Fibroblast of lung (primary cell): ENCODE measurements at regions not wholly inside any gene's neighbourhood (a gene's known extent, or its start where the extent isn't known, plus 50 kb on each side); places are given as distances from the start of the nearest gene placed in this dataset.

Experiments
- DNase-seq, 2 donors: peaks; one replicate each; pipeline versions ENCODE4 v3.0.0 to v3.0.0-alpha.2; 2010; ENCODE audit warnings: low read depth in 2 of 2
- H2AFZ ChIP-seq: 2 replicates; pipeline ENCODE4 v1.5.1; 2012; ENCODE audit warnings: low read length, control low read depth, inconsistent platforms
- H3K27ac ChIP-seq: 2 replicates; pipeline ENCODE4 v1.5.1; 2011; ENCODE audit warnings: low read length, control low read depth; ENCODE audit not compliant: insufficient read depth
- H3K27me3 ChIP-seq: 2 replicates; pipeline ENCODE4 v1.5.1; 2011; ENCODE audit warnings: mild to moderate bottlenecking, low read length; ENCODE audit not compliant: control insufficient read depth, insufficient read depth
- H3K36me3 ChIP-seq: 2 replicates; pipeline ENCODE4 v1.5.1; 2011; ENCODE audit warnings: low read length; ENCODE audit not compliant: control insufficient read depth, insufficient read depth
- H3K4me1 ChIP-seq: 2 replicates; pipeline ENCODE4 v1.5.1; 2011; ENCODE audit warnings: low read length; ENCODE audit not compliant: control insufficient read depth, insufficient read depth; ENCODE audit errors: extremely low read depth
- H3K4me2 ChIP-seq: 2 replicates; pipeline ENCODE4 v1.5.1; 2011; ENCODE audit warnings: low read length, control low read depth; ENCODE audit not compliant: insufficient read depth; ENCODE audit errors: extremely low read depth
- H3K4me3 ChIP-seq, 4 experiments: fragments of 200-600 bp in 1 of 4; sonication (generic) in 1 of 4; replicated peaks in 1 of 4; 2 replicates each; pipeline ENCODE4 v1.5.1; 2011 to 2016; ENCODE audit warnings: low read length in 4 of 4, low read depth in 3 of 4, mild to moderate bottlenecking in 3 of 4, control low read depth in 2 of 4, inconsistent platforms in 1 of 4, mixed read lengths in 1 of 4; ENCODE audit not compliant: insufficient read depth in 1 of 4; ENCODE audit errors: control extremely low read depth in 1 of 4
- H3K79me2 ChIP-seq: 2 replicates; pipeline ENCODE4 v1.5.1; 2012; ENCODE audit warnings: mild to moderate bottlenecking, low read length, inconsistent platforms; ENCODE audit not compliant: control insufficient read depth, insufficient read depth
- H3K9ac ChIP-seq: 2 replicates; pipeline ENCODE4 v1.5.1; 2011; ENCODE audit warnings: mild to moderate bottlenecking, low read length, control low read depth; ENCODE audit not compliant: insufficient read depth
- H3K9me3 ChIP-seq: 2 replicates; pipeline ENCODE4 v1.5.1; 2012; ENCODE audit warnings: low read depth, low read length; ENCODE audit not compliant: control insufficient read depth, insufficient read depth
- H4K20me1 ChIP-seq: 2 replicates; pipeline ENCODE4 v1.5.1; 2011; ENCODE audit warnings: low read length; ENCODE audit not compliant: control insufficient read depth, insufficient read depth; ENCODE audit errors: extremely low read depth
- CTCF ChIP-seq, 2 donors: IDR thresholded peaks in 1 of 2; conservative IDR thresholded peaks in 1 of 2; 1 replicate in 1 of 2; 2 replicates in 1 of 2; pipeline ENCODE4 v1.5.1; 2011 to 2012; ENCODE audit warnings: low read length in 2 of 2, control low read depth in 1 of 2, inconsistent platforms in 1 of 2, low read depth in 1 of 2, mild to moderate bottlenecking in 1 of 2
- EZH2 ChIP-seq: IDR thresholded peaks from 2 replicates; pipeline ENCODE4 v1.5.1; 2012; ENCODE audit warnings: low read length, control low read depth, mild to moderate bottlenecking; ENCODE audit errors: missing control alignments

- TF ChIP-seq EZH2 (no peak), CTCF (conservative IDR thresholded peaks at IDR 0.05 in 1 of 2, IDR thresholded peaks at IDR 0.05 in 1 of 2; ENCODE audit: low read depth in 1 of 2, low read length in 2 of 2) (no peak)
- Histone ChIP-seq H3K27me3 (no peaks in the 10 kb centered on the region), H3K9ac (no peak overlapping the region), H4K20me1 (no peaks in the 10 kb centered on the region), H3K4me3 (no peak overlapping the region), H3K79me2 (no peaks in the 10 kb centered on the region), H3K9me3 (no peaks in the 10 kb centered on the region), H3K27ac (no peak overlapping the region), H3K4me1 (no peaks in the 10 kb centered on the region), H2AFZ (no peak overlapping the region), H3K36me3 (no peaks in the 10 kb centered on the region), H3K4me2 (no peak overlapping the region)
- no peak for DNase-seq
Observed at GRCh38 chr1:244957525-244957924, 93.2 kb upstream of the HNRNPU start.

GRCh38 chr1:244957122-244957521 is 92.8 kb upstream of the HNRNPU start:
- H3K27me3 ChIP-seq: no peaks in the 10 kb centered on the region
- H3K9ac ChIP-seq: no peak overlapping the region
- H4K20me1 ChIP-seq: no peaks in the 10 kb centered on the region
- no peak overlapping the region for H2AFZ ChIP-seq
- H3K27ac ChIP-seq: no peak overlapping the region
- no peaks in the 10 kb centered on the region for H3K79me2 ChIP-seq
- H3K4me1 ChIP-seq: no peaks in the 10 kb centered on the region
- TF ChIP-seq CTCF (conservative IDR thresholded peaks at IDR 0.05 in 1 of 2, IDR thresholded peaks at IDR 0.05 in 1 of 2; ENCODE audit: low read depth in 1 of 2, low read length in 2 of 2) (no peak), EZH2 (no peak)
- H3K9me3 ChIP-seq: no peaks in the 10 kb centered on the region
- no peak for DNase-seq
- H3K4me2 ChIP-seq: no peak overlapping the region
- H3K36me3 ChIP-seq: no peaks in the 10 kb centered on the region
- H3K4me3 ChIP-seq: no peak overlapping the region

GRCh38 chr1:244955661-244956060 is 91.3 kb upstream of the HNRNPU start:
- TF ChIP-seq CTCF (conservative IDR thresholded peaks at IDR 0.05 in 1 of 2, IDR thresholded peaks at IDR 0.05 in 1 of 2; ENCODE audit: low read depth in 1 of 2, low read length in 2 of 2): no peak
- no peak for TF ChIP-seq EZH2
- H3K27ac ChIP-seq: no peak overlapping the region
- H3K36me3 ChIP-seq: no peaks in the 10 kb centered on the region
- H3K4me2 ChIP-seq: no peak overlapping the region
- no peaks in the 10 kb centered on the region for H4K20me1 ChIP-seq
- H3K4me3 ChIP-seq: no peak overlapping the region
- H3K79me2 ChIP-seq: no peaks in the 10 kb centered on the region
- DNase-seq: no peak
- H3K9me3 ChIP-seq: no peaks in the 10 kb centered on the region
- H3K27me3 ChIP-seq: no peaks in the 10 kb centered on the region
- no peaks in the 10 kb centered on the region for H3K4me1 ChIP-seq
- H2AFZ ChIP-seq: no peak overlapping the region
- H3K9ac ChIP-seq: no peak overlapping the region
